ENCODE measurements at regions not wholly inside any gene's neighbourhood (a gene's known extent, or its start where the extent isn't known, plus 50 kb on each side); places are given as distances from the start of the nearest gene placed in this dataset.

GRCh38 chr13:36763126-36763722, 55.8 kb upstream of the RFXAP start:
- TF ChIP-seq EZH2 (IDR thresholded peaks at IDR 0.05; ENCODE audit: insufficient read depth, poor library complexity, severe bottlenecking) (no peak), EZH2phosphoT487 (IDR thresholded peaks at IDR 0.05; ENCODE audit: insufficient read depth, low read depth) (no peak)
